HG02571 (cell line): ENCODE measurements at regions not wholly inside any gene's neighbourhood (a gene's known extent, or its start where the extent isn't known, plus 50 kb on each side); places are given as distances from the start of the nearest gene placed in this dataset.
"Not testable (repeated sequence)": the region's sequence is repeated elsewhere in the genome, so short reads cannot be mapped to it uniquely, and the experiment has no call there.

Experiments used
- ATAC-seq: cut with Tn5 transposase; IDR thresholded peaks from one replicate; pipeline ENCODE4 v1.9.1; 2021; ENCODE audit warnings: mild to moderate bottlenecking, moderate library complexity; ENCODE audit not compliant: unreplicated experiment

DNA sequence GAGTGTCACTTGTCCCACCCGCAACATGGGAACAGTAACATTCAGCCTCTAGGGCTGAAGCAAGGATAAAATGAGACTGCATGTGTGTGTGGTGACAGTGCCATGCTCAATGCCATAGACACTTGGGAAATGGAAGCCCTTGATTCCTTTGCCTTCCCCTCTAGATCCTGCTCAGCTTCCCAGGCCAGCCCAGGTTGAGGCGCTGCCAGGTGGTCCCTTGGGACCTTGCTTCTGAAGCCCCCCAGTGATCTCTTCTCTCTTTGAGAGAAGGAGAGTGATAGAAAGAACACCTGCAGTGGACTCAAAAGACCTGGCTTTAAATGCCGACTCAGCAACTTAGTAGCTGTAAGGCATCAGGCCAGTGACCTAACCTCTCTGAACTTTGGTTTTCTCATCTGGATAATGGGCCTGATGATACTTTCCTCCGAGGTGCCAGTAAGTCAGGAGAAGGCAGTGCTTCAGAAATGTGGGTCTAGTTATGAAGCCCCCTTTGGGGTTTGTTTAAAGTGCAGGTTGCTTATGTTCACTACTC lies 144.5 kb downstream of the RPLP1 start:
- ATAC-seq, result no peak

DNA sequence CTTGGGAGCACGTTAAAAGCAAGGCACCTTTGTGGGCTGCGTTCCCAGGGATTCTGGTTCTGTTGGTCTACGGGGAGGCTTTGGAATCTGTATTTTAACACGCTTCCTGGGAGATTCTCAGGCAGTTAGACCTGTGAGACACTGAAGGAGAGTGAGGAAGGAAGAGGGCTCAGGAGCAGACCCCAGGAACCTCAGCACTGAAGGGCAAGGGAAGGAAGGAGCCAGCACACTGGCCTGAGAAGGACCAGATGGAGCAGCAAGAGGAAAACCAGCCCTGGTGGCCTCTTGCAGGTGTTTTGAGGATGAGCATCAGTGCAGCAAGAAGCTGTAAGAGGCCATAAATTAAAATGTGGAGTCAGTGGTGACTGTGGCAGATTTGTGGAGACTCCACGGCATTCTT lies 146.7 kb downstream of the RPLP1 start:
- ATAC-seq, result no peak

DNA sequence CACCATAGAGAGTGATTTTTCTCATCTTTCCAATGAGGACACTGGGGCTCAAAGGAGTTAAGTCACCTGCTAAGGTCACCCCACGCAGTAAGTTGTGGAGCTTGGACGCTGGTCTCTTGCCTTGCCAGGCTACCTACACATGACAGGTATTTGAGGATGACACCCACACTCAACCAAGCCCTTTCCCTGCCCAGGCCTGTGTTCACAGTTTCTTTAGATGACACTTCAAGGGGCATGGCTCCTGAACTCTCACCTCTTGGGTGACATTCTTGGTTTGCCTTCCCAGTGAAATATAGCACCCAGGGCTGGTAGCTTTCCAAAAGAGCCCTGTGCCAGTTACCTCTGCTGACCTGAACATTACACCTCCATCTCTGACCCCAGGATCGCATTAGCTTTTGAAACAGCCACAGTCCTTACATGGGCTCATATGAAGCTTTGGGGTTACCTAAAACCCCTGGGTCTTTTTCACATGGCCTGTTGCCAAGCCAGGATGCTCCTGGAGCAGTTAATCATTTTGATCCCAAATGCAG lies 148.0 kb downstream of the RPLP1 start:
- no peak for ATAC-seq

DNA sequence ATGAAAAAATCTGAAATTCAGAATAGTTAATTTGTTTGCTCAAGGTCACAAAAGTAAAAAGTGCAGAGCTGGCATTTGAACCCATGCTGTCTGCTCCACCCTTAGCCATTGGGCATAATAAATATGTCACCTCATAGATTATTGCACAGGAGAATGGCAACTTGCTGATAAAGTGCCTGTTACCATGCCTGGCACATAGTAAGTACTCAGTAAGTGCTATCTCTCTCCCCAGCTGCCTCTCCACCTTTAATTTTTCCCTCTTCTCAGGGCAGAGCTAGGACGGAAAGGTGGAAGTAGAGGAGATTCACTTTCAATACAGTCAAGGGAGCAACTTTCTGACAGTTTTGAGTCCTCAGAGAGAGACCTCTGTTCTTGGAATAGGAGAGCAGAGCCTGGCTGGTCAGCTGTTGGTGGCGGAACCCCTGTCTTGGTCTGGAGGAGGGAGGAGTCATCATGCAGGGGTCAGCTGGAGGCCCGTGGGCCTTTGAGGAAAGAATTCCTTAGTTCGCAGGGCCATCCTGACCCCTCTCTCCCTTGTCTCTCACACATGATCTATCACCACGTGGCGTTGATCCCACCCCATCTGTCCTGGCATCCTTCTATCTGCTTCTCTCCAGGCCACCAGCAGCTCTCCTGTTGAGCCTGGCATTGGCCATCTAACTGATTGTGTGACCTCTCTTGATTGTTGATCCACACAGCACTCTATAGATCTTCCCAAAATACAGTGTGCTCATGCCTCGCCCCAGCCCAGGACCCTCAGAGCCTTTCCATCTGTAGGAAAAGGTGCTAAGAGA lies 149.3 kb downstream of the RPLP1 start:
- no peak for ATAC-seq

DNA sequence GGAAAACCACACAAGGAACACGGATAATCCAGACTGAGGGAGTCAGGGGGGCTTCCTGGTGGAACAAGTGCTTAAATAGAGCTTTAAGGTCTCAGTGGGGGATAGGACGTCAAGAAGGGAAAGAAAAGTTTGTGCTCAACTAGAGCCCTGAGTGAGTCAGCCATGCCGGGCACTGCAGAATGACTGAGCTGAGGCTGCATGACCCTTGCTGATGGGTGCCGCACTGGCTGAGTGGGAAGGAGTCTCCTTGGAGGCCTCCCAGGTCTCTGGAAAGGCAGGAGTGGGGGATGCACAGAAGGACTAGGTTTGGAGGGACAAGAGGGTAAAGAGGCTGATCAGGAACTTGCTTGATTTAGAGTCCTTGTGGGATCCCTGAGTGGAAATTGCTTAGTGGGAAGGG lies 150.3 kb downstream of the RPLP1 start:
- no peak for ATAC-seq

DNA sequence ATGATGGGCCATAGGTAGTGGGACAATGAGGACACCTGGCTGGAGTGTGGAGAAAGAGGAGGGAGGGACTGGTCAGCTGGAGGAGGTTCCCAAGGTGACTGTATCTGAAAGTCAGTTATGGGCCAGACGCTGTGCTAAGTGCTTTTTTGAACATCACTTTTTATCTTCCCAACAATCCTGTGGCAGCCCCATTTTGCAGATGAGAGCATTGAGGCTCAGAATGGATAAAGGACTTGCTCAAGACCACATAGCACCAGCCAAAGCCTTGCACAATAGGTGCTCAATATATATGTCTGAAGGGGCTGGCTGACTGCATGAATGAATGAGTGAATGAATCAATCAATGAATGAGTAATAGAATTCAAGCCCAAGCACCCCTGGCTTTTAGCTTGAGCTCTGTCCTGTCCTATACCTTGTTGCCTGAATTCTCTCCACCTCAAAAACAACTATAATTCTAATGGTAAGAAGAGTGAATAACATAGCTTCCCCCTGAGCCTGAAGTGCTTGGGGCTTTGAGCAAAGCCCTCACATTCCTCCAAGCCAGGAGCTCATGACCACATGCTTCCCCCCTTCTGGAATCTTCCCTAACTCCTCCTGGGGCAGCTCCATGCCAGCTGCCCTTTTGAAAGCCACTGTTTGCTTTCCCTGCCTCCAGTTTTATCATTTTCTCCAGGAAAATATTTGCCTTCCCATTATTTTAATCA lies 150.9 kb downstream of the RPLP1 start:
- no peak for ATAC-seq

DNA sequence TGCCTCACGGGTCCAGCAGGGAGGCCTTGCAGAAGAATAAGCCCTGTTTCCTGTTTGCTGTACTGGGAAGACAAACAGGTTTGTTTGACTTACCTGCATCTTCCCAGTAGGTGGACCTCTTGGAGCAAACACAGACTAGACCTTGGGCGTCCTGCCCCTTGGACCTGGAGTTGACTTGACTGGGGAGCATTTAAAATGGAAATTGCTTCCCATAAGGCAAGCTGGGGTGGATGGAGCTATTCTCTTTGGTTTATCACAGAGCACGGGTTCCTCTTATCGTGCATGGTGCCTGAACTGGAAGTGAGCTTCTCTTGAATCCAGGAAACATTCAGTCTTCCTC lies 151.4 kb downstream of the RPLP1 start:
- no peak for ATAC-seq

DNA sequence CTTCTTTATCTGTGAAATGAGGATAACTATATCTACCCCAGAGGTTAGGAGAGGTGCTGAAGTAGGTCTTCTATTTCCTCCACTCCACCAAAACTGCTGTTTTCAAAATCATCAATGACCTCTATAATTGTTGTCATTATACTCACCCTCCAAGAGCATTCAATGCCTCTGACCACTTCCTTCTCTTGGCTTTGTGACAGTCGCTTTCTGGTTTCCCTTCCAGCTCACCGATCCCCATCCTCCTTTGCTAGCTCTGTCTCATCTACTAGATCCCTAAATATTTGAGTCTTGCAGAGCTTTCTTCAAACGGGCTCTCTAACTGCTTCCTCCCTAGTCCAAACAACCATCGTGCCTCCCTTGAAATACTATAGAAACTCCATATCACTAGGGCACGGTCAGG lies 153.5 kb downstream of the RPLP1 start:
- ATAC-seq, result no peak

DNA sequence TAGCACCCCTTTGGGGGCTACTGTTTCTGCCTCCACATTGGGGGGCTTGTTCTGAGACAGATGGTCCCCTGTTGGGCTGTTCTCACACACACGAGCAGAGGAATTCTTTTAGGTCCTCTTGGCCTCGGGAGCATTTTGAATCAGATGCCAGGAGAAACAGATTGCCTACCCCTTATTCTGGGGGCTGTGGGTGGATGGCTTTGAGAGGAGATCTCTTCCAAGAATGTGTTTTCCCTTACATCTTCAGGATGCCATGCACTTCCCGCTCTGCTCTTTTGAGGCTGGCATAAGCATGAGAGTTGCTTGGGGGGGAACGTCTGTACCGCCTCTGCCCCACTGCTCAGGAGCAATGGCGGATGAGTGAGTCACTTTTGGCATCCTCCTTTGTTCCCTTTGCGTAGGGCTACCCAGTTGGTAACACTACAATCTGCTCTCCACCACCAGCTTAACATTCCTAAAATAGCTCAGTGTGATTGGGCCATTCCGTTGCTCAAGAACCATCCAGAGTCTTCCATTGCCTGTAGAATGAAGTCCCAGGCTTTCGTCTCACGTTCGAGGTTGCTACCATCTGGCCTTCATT lies 154.4 kb downstream of the RPLP1 start:
- no peak for ATAC-seq

DNA sequence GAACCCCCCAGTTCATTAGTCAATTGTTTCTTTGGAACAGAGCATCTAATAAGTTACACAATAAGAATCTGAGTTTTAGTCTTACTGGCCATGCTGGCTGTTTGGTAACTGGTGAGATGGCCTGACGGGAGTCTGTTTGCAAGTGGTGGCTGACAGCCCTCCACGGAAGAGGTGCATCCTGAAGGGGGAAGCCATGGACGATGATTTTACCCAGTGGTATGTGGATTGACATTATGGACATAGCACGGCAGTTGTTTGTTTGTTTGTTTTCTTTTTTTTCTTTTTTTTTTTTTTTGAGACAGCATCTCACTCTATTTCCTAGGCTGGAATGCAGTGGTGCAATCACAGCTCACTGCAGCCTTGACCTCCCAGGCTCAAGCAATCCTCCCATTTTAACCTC lies 156.0 kb downstream of the RPLP1 start:
- no peak for ATAC-seq

DNA sequence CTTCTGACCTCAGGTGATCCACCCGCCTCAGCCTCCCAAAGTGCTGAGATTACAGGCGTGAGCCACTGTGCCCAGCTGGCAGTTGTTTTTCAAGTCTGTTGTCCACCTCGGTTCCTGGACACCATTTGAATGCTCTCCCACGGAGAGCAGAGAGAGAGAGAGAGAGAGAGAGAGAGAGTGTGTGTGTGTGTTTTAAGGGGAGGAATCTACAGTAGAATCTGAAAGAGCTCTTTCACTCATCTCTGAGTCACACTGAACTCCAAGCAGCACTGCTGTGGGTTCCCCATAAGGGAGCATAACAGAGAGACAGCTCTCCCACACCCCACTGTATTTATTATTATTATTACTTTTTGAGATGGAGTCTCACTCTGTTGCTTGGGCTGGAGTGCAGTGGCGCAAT lies 156.6 kb downstream of the RPLP1 start:
- no peak for ATAC-seq

DNA sequence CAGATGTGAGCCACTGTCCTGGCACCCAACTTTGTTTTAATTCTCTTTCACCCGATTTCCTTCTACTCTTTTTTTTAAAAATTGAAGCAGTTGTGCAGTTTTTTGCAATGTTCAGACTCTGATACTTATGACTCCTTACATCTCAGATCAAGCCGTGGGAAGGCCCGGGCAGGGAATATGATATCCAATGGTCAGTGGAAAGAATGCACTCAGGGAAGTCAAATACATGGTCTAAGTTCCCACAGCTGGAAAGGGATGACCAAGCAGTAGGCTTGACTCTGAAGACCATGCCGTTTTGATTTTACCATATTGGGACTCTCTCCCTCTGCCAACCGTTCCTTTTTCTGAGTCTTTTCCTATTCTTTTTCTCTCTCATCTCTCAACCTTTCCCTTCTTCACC lies 157.2 kb downstream of the RPLP1 start:
- no peak for ATAC-seq

DNA sequence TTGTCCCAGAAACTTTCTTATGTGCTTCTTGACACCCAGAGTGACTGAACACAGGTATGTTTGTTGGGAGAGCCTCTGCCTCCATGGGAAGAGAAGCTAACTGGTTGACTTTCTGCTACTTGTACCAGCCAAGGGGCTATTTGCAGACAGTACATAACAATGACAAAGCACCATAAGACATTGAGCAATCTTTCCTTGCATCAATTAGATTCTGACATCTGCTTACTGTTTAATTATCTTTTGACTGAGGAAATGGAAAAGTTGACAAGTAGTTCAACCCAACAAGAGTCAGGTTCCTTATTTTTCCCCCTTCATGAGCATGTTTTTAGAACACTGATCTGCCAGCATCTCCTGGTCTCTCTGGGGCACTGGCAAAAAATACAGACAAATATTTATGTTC lies 157.7 kb downstream of the RPLP1 start:
- no peak for ATAC-seq

DNA sequence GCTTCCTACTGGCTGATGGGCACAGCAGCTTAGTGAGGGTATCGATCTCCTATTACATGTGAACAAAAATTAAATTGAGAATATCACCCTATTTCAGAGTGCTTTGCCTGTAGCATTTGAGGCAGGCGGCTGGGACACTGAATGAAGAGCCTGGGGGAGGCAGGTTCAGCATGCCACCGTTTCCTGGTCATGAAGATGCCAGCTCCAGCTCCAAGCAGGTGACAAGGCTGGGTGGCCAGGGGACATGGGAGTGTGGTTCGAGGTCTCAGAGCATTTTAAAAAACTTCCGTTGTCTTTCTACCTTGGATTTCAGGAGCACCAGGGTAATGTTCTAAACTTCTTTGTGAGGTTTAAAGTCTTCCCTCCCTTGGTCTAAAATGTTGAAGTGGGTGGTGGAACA lies 158.2 kb downstream of the RPLP1 start:
- ATAC-seq, result no peak

DNA sequence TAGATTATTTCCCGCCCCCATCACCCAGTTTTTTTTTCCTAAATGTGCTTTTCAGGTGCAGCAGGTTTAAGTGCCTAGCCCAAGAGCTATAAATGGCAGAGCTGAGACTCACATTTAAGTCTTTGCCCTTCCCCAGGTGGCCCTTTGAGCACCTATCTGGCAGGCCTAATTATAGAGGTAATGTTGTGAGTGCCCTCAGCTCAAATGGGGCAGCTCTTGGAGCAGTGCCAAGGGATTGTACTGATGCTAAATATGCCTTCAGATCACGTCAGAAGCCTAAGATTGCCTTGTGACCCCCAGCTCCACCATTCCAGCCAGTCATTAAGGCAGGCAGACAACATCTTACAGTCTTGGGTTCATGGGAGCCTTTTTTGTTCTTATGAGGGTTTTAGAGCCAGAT lies 159.5 kb downstream of the RPLP1 start:
- ATAC-seq, result no peak

DNA sequence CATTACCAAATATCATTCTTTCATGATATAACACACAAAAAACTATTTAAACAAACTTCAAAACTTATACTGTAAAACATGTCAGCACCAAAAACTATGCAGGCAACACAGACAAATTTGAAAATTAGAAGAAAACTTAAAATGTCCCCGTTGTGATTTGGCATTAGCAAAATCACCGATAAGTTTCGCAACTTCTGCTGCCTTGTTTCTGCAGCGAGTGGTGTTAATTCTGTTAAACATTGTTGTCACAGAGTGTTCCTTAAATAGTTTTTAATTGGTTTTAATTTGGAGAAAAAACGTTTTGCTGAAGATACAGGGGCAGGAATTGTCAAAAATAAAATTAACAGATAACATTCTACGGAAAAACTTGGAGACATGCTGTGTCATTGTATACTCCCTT lies 160.6 kb downstream of the RPLP1 start:
- no peak for ATAC-seq

DNA sequence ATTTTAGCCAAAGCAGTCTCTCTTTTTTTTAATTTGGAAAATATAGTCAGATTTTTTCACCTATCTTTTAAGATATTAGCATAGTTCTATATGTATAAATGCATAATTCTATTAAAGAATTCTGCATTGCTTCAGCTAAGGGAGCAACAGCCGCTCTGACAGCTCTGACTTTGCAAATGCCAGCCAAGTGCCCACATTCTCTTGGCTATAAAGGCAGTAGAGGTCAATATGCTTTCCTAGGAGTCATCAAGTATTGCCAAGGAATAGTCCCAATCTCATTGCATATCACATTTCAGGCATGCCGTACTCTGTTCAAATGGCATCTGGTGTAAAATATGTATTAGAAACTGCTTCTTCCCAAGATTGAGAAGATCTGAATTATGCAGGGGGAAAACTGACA lies 161.4 kb downstream of the RPLP1 start:
- no peak for ATAC-seq

DNA sequence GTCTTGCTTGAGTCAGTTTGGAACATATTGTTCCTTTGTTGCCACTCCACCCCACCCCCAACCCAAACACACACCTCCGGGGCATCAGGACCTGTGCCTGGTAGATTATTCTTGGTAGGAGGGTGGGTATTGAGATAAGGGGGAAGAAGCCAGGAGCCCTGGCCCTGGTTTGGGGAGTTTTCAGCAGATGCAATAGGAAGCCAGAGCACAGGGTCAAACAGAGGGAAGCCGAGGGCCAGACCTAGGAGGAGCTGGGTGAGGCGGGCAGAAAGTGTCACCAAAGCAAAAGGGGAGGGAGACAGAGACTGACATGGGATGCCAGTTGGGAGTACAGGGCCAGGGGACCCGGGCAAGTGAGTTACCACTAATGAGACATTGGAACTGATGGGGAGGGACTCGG lies 163.1 kb downstream of the RPLP1 start:
- no peak for ATAC-seq

DNA sequence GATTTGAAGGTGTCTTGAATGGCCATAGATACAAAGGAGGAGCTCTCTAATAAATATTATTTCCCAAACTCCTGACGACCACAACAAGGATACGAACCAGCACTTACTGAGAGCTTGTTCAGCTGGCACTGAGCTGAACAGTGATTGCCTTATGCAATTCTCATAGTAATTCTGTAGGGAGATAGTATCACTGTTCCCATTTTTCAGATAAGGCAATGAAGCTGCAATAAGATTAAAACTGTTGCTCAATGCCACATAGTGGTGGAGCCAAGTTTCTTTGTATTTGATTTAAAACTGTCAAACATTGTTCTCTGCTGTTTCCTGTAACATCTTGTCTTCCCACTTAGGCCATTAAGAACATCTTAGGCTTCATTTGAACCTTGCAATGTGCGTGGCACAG lies 163.9 kb downstream of the RPLP1 start:
- ATAC-seq, result no peak

DNA sequence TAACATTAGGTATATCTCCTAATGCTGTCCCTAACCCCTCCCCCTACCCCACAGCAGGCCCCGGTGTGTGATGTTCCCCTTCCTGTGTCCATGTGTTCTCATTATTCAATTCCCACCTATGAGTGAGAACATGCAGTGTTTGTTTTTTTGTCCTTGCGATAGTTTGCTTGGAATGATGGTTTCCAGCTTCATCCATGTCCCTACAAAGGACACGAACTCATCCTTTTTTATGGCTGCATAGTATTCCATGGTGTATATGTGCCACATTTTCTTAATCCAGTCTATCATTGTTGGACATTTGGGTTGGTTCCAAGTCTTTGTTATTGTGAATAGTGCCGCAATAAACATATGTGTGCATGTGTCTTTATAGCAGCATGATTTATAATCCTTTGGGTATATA lies 164.5 kb downstream of the RPLP1 start:
- not testable (repeated sequence) for ATAC-seq

DNA sequence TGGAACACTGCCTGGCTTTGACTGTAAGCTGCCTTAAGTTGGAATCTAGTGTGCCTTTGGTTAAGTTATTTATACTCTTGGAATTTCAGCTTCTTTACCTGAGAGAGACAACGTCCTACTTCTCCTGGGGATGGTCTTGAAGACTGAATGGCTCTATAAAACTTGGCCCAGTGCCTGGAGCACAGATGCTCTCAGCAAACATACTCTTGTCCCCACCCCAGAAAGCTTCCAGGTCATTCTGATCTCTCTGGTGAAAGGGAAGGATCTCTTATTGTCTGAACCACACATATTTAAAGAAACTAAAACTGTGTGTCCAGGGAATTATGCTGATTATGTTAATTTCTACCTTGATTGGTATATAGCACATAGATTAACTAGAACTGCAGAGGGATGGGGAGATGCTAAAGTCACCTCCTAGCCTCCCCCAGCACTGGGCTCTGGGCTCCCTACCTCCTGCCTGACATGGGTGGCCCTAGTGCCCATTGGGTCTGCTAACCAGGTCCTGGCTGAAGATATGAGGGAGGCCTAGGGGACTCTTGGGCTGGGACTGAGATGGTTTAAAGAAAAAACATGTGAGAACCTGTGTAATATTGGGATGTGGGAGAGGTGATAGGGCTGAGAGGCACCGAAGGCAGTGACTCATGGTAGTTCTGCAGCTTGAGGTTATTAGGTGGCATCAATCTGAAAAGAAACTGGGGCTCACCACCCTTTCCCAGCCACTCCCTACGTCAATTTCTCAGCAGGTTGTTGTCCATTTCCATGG lies 171.0 kb downstream of the RPLP1 start:
- ATAC-seq, result no peak
